NT2/D1 (cell line): ENCODE measurements at regions not wholly inside any gene's neighbourhood (a gene's known extent, or its start where the extent isn't known, plus 50 kb on each side); places are given as distances from the start of the nearest gene placed in this dataset.

Experiments used
- SUZ12 ChIP-seq: IDR thresholded peaks from 2 replicates; pipeline ENCODE4 v1.6.1; 2011; ENCODE audit not compliant: insufficient read length, insufficient read depth; ENCODE audit errors: extremely low read depth
- ZNF274 ChIP-seq: IDR thresholded peaks from 2 replicates; pipeline ENCODE4 v1.6.1; 2011; ENCODE audit warnings: mild to moderate bottlenecking, low read depth, low read length

- TF ChIP-seq ZNF274: no peak
- no peak for TF ChIP-seq SUZ12
These were observed 50.3 kb downstream of the NAV1 start for GRCh38 chr1:201589186-201589585.
